ENCODE measurements at regions not wholly inside any gene's neighbourhood (a gene's known extent, or its start where the extent isn't known, plus 50 kb on each side); places are given as distances from the start of the nearest gene placed in this dataset. TPM values are rescaled to one million over a fixed set of nuclear protein-coding genes. Genes with fewer than 3 reads are reported as not detected.

GRCh38 chr1:227369102-227369760, 50.9 kb upstream of the CDC42BPA start:
- intact Hi-C loops (cut with micrococcal nuclease; ENCODE audit: unreplicated experiment): no loop called here

More at GRCh38 chr1:227369102-227369760, 50.9 kb upstream of the CDC42BPA start:
- ChIA-PET SMC1A (ENCODE audit: uncharacterized antibody, unreplicated experiment) (no interaction called here), POLR2A (no interaction called here), RAD21 (ENCODE audit: unreplicated experiment) (no interaction called here), CTCF (interaction anchor here (1.1 kb wide), 1 partner anchor 857 kb away, joined by 3 read pairs; no protein-coding TSS in a partner anchor)
- H3K36me3 ChIP-seq (ENCODE audit: control insufficient read depth in 2 of 2, insufficient read depth in 2 of 2, low read length in 1 of 2): no peaks in the 10 kb centered on the region
- H3K4me1 ChIP-seq (ENCODE audit: control insufficient read depth, insufficient read depth, low read length): no peaks in the 10 kb centered on the region
- no peak for FAIRE-seq
- DNase-seq (ENCODE audit: low read depth, low spot score): no peak
- TF ChIP-seq RAD21 (IDR thresholded peaks at IDR 0.05; ENCODE audit: insufficient read depth, low read depth, low read length): no peak
- TF ChIP-seq CBX3 (IDR thresholded peaks at IDR 0.05; ENCODE audit: borderline replicate concordance, low read depth): no peak
- TF ChIP-seq MXI1 (IDR thresholded peaks at IDR 0.05; ENCODE audit: low read depth, low read length): no peak
- TF ChIP-seq KDM1A (IDR thresholded peaks at IDR 0.05; ENCODE audit: borderline replicate concordance): no peak
- no peak for TF ChIP-seq ETV6 (conservative IDR thresholded peaks at IDR 0.05 in 1 of 2, IDR thresholded peaks at IDR 0.05 in 1 of 2; ENCODE audit: borderline replicate concordance in 1 of 2, low read depth in 1 of 2)
- no peaks in the 10 kb centered on the region for H3K9me3 ChIP-seq (replicated peaks; ENCODE audit: control insufficient read depth, insufficient read depth, low read length)
- no peaks in the 10 kb centered on the region for H3K79me2 ChIP-seq (ENCODE audit: control insufficient read depth, insufficient read depth, low read length)
- H3K4me3 ChIP-seq: no peak overlapping the region
- H3K27me3 ChIP-seq (replicated peaks in 1 of 2; ENCODE audit: control insufficient read depth in 2 of 2, insufficient read depth in 2 of 2, low read length in 1 of 2): no peaks in the 10 kb centered on the region
- no peak overlapping the region for H3K9ac ChIP-seq (ENCODE audit: control insufficient read depth, insufficient read depth, low read length)
- no peak overlapping the region for H3K4me2 ChIP-seq (ENCODE audit: control insufficient read depth, insufficient read depth)
- no peaks in the 10 kb centered on the region for H4K20me1 ChIP-seq (ENCODE audit: control insufficient read depth, insufficient read depth)
- in situ Hi-C loops (cut with MboI): no loop called here
- H2AFZ ChIP-seq (ENCODE audit: control insufficient read depth, low read depth, low read length): no peak overlapping the region
- BruUV-seq (replicated peaks): no TSS peak
- WGBS (ENCODE audit: insufficient coverage, insufficient replicate concordance, low lambda C conversion rate, missing lambda C conversion rate): 16% methylated on average over 6 of the region's 6 CpGs
- ATAC-seq: no peak
- H3K27ac ChIP-seq (ENCODE audit: control insufficient read depth, insufficient read depth): no peak overlapping the region

Small RNAs in the stretch of these regions (small RNA-seq; reads per million reads assigned to genes)
- gene AL451054.2 (not detected), gene BTF3P9 (not detected)

All from GM12878 (cell line).